Stimulated activated naive CD8-positive, alpha-beta T cell treated with anti-CD3 and anti-CD28 coated beads, Interleukin-15, Interleukin-2, amounts not matched to agents 100 ng/mL and 50 ng/mL, for 24 hours (primary cell): ENCODE measurements at regions not wholly inside any gene's neighbourhood (a gene's known extent, or its start where the extent isn't known, plus 50 kb on each side); places are given as distances from the start of the nearest gene placed in this dataset.

Experiments
- H3K27ac Mint-ChIP-seq: one replicate; pipeline ENCODE4 v1.8.0; 2021; ENCODE audit warnings: mild to moderate bottlenecking, mixed read lengths
- H3K27me3 Mint-ChIP-seq: one replicate; pipeline ENCODE4 v1.8.0; 2021; ENCODE audit warnings: mixed read lengths
- H3K36me3 Mint-ChIP-seq: one replicate; pipeline ENCODE4 v1.8.0; 2021; ENCODE audit warnings: low read depth, mixed read lengths
- H3K4me1 Mint-ChIP-seq: one replicate; pipeline ENCODE4 v1.8.0; 2021; ENCODE audit warnings: low read depth, mixed read lengths
- H3K4me3 Mint-ChIP-seq: one replicate; pipeline ENCODE4 v1.8.0; 2021; ENCODE audit warnings: mild to moderate bottlenecking, mixed read lengths
- H3K9me3 Mint-ChIP-seq: one replicate; pipeline ENCODE4 v1.8.0; 2021; ENCODE audit warnings: mixed read lengths

DNA sequence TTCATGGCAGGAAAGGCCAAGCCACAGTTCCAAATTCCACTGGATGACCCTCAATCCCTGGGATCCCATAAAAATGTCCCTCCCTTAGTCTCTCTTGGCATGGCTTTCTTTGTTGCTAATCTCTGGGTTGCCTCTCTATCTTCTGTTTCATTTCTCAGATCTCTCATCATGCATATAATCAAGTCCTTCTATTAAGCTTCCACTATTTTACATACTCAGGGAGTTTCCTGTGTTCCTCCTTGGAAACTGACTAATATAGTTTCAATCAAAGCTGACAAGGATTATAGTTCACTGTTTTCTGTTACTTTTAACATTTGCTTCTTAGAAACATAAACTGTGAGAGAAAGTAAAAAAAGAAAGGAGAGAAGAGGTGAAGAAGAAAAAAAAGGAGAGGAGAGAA lies 113.8 kb upstream of the COL8A1 start:
- Mint-ChIP-seq H3K27me3 (no peaks in the 10 kb centered on the region), H3K4me1 (no peaks in the 10 kb centered on the region), H3K4me3 (no peak overlapping the region), H3K36me3 (no peaks in the 10 kb centered on the region), H3K27ac (no peak overlapping the region), H3K9me3 (peaks cover 4% of the 10 kb centered on the region)

- Mint-ChIP-seq H3K9me3 (peaks cover 4% of the 10 kb centered on the region), H3K4me3 (no peak overlapping the region), H3K36me3 (no peaks in the 10 kb centered on the region), H3K27ac (no peak overlapping the region), H3K4me1 (no peaks in the 10 kb centered on the region), H3K27me3 (no peaks in the 10 kb centered on the region)
Observed at GRCh38 chr3:99523431-99524127, 114.8 kb upstream of the COL8A1 start.

- no peaks in the 10 kb centered on the region for H3K27me3 Mint-ChIP-seq
Observed at GRCh38 chr3:99522147-99522546, 116.2 kb upstream of the COL8A1 start.

GRCh38 chr3:99521551-99521950 lies 116.8 kb upstream of the COL8A1 start:
- Mint-ChIP-seq H3K27ac (no peak overlapping the region), H3K36me3 (no peaks in the 10 kb centered on the region), H3K4me1 (no peaks in the 10 kb centered on the region)

More at GRCh38 chr3:99522147-99522546, 116.2 kb upstream of the COL8A1 start:
- Mint-ChIP-seq H3K9me3 (peaks cover 4% of the 10 kb centered on the region), H3K27ac (no peak overlapping the region), H3K4me3 (no peak overlapping the region), H3K4me1 (no peaks in the 10 kb centered on the region), H3K36me3 (no peaks in the 10 kb centered on the region)

GRCh38 chr3:99520513-99520912 lies 117.9 kb upstream of the COL8A1 start:
- Mint-ChIP-seq H3K4me3 (no peak overlapping the region), H3K27ac (no peak overlapping the region), H3K36me3 (no peaks in the 10 kb centered on the region), H3K4me1 (no peaks in the 10 kb centered on the region), H3K27me3 (no peaks in the 10 kb centered on the region), H3K9me3 (no peaks in the 10 kb centered on the region)

More at GRCh38 chr3:99521551-99521950, 116.8 kb upstream of the COL8A1 start:
- H3K9me3 Mint-ChIP-seq, result peaks cover 4% of the 10 kb centered on the region
- H3K4me3 Mint-ChIP-seq, result no peak overlapping the region
- H3K27me3 Mint-ChIP-seq, result no peaks in the 10 kb centered on the region

GRCh38 chr3:99516936-99517335 lies 121.5 kb upstream of the COL8A1 start:
- no peaks in the 10 kb centered on the region for H3K4me1 Mint-ChIP-seq

DNA sequence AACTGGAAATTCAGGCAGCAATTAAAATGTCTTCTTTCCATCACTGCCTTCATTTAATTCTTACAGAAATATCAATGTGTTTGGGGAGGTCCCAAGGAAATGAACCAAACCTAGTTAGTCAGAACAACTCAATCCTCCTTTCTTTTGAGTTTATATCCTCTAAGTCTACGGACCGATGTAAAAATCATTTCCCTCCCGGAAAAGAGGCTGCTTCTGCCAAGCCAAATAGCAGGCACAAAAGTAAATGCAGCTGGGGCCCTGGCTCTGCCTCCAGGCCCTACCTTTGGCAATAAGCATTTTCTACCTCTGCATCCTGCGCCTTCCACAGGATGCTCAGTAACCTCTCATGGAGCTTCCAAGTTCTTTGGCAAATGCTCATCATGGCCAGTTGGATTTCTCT lies 122.5 kb upstream of the COL8A1 start:
- Mint-ChIP-seq H3K9me3 (no peaks in the 10 kb centered on the region), H3K27me3 (peaks cover 6% of the 10 kb centered on the region), H3K4me3 (no peak overlapping the region), H3K4me1 (no peaks in the 10 kb centered on the region), H3K36me3 (no peaks in the 10 kb centered on the region), H3K27ac (no peak overlapping the region)

More at GRCh38 chr3:99516936-99517335, 121.5 kb upstream of the COL8A1 start:
- no peak overlapping the region for H3K4me3 Mint-ChIP-seq
- no peak overlapping the region for H3K27ac Mint-ChIP-seq
- H3K27me3 Mint-ChIP-seq, result peaks cover 6% of the 10 kb centered on the region
- no peaks in the 10 kb centered on the region for H3K9me3 Mint-ChIP-seq
- H3K36me3 Mint-ChIP-seq, result no peaks in the 10 kb centered on the region

GRCh38 chr3:99509224-99509623 lies 129.2 kb upstream of the COL8A1 start:
- Mint-ChIP-seq H3K27me3 (peaks cover 6% of the 10 kb centered on the region), H3K27ac (no peak overlapping the region)

DNA sequence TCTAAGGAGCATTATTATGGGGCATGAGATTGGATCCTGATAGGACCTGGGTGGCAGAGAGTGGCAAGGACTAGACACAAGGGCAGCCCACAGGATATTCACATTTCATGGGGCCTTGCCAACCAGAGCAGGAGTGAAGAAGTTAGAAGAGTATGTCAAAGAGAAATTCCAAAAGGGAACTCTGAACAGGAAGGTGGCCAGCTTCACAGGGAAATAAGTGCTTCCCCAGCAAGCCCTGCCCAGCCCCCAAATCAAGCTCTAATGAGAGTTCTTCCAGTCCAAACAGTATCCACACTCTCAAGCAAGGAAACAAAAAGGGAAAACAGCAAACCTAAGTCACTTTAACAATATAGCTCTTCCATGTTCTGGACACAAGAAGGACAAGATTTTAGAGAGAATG lies 130.2 kb upstream of the COL8A1 start:
- Mint-ChIP-seq H3K36me3 (no peaks in the 10 kb centered on the region), H3K4me3 (no peak overlapping the region), H3K4me1 (peaks cover 3% of the 10 kb centered on the region), H3K27me3 (peaks cover 6% of the 10 kb centered on the region), H3K27ac (no peak overlapping the region), H3K9me3 (no peaks in the 10 kb centered on the region)

More at GRCh38 chr3:99509224-99509623, 129.2 kb upstream of the COL8A1 start:
- no peak overlapping the region for H3K4me3 Mint-ChIP-seq
- no peaks in the 10 kb centered on the region for H3K9me3 Mint-ChIP-seq
- peaks cover 3% of the 10 kb centered on the region for H3K4me1 Mint-ChIP-seq
- H3K36me3 Mint-ChIP-seq, result no peaks in the 10 kb centered on the region

GRCh38 chr3:99505646-99506269 lies 132.6 kb upstream of the COL8A1 start:
- Mint-ChIP-seq H3K27ac (no peak overlapping the region), H3K27me3 (no peaks in the 10 kb centered on the region), H3K4me1 (peaks cover 3% of the 10 kb centered on the region), H3K9me3 (no peaks in the 10 kb centered on the region), H3K36me3 (no peaks in the 10 kb centered on the region), H3K4me3 (no peak overlapping the region)

- Mint-ChIP-seq H3K36me3 (no peaks in the 10 kb centered on the region), H3K27ac (no peak overlapping the region), H3K9me3 (no peaks in the 10 kb centered on the region), H3K4me1 (peaks cover 3% of the 10 kb centered on the region), H3K4me3 (no peak overlapping the region), H3K27me3 (no peaks in the 10 kb centered on the region)
Observed at GRCh38 chr3:99505200-99505599, 133.2 kb upstream of the COL8A1 start.

GRCh38 chr3:99504258-99504657 lies 134.1 kb upstream of the COL8A1 start:
- Mint-ChIP-seq H3K4me3 (no peak overlapping the region), H3K27ac (no peak overlapping the region), H3K36me3 (no peaks in the 10 kb centered on the region), H3K27me3 (no peaks in the 10 kb centered on the region), H3K4me1 (peaks cover 3% of the 10 kb centered on the region), H3K9me3 (no peaks in the 10 kb centered on the region)

DNA sequence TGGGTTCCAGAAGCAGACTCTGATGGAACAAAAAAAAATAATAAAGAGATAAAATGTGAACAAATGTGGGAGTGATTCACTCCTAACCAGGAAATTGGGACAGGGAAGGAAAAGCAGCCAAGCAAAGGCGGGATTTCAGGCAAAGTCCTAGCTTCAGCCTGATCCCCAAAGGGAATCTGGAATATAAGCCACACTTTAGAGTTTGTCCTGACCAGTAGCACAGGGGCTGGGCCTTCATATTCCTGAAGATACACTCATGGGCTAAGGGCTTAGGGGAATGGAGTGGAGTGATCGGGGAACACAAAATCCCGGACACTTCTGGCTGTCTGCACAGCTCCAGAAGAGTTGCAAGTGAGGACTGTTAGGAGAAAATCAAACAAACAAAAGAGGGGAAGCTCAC lies 135.0 kb upstream of the COL8A1 start:
- Mint-ChIP-seq H3K27me3 (no peaks in the 10 kb centered on the region), H3K36me3 (no peaks in the 10 kb centered on the region), H3K27ac (no peak overlapping the region), H3K9me3 (no peaks in the 10 kb centered on the region), H3K4me3 (no peak overlapping the region), H3K4me1 (peaks cover 3% of the 10 kb centered on the region)

DNA sequence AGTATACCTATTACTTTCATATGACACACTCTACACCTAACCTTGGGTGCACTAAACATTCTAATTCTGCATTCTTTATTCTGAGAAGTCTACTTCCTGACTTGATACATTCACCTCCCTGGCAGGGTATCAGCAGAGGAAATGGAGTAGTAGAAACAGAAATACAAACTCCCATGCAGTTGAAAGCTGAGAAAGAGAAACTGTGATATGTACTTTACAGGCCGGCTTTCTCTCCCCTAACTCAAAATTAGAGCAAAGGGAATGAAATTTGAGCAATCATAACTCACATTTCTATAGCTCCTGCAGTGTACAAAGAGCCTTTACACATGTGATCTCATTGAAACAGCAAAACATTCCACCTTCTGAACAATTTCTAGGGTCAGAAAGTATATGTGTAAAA lies 135.5 kb upstream of the COL8A1 start:
- Mint-ChIP-seq H3K36me3 (no peaks in the 10 kb centered on the region), H3K27ac (no peak overlapping the region), H3K4me1 (peaks cover 3% of the 10 kb centered on the region), H3K4me3 (no peak overlapping the region), H3K27me3 (no peaks in the 10 kb centered on the region), H3K9me3 (no peaks in the 10 kb centered on the region)

- H3K4me1 Mint-ChIP-seq, result no peaks in the 10 kb centered on the region
- H3K27me3 Mint-ChIP-seq, result no peaks in the 10 kb centered on the region
- H3K4me3 Mint-ChIP-seq, result no peak overlapping the region
- peaks cover 4% of the 10 kb centered on the region for H3K9me3 Mint-ChIP-seq
- no peak overlapping the region for H3K27ac Mint-ChIP-seq
- no peaks in the 10 kb centered on the region for H3K36me3 Mint-ChIP-seq
Observed at GRCh38 chr3:99500485-99500884, 137.9 kb upstream of the COL8A1 start.
